ENCODE measurements at regions not wholly inside any gene's neighbourhood (a gene's known extent, or its start where the extent isn't known, plus 50 kb on each side); places are given as distances from the start of the nearest gene placed in this dataset.

DNA sequence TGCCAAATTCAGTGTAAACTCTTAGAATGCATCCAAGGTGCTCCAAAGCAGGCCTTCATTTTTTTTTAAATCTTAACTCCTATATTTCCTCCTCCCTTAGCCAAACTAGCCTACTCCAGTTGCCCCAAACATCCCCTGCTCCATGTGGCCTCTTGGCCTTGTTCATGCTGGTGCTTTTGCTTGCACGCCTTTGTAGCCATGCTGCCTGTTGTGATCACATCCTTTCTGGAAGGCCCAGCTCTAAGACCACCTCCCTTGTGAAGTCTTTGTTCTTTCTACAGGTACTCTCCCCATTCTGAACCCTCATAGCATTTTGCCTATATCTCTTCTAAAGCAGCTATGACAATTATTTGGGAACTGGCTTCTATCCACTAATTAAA lies 375.3 kb upstream of the NFE2L3 start:
- TF ChIP-seq POLR2AphosphoS5 (IDR thresholded peaks at IDR 0.05; ENCODE audit: low read depth, low read length) (no peak), POLR2A (IDR thresholded peaks at IDR 0.05; ENCODE audit: low read depth, low read length) (no peak), SPI1 (IDR thresholded peaks at IDR 0.05; ENCODE audit: low read depth, low read length) (no peak), TAF1 (IDR thresholded peaks at IDR 0.05; ENCODE audit: low read depth, low read length) (no peak)
